ENCODE measurements at regions not wholly inside any gene's neighbourhood (a gene's known extent, or its start where the extent isn't known, plus 50 kb on each side); places are given as distances from the start of the nearest gene placed in this dataset.

GRCh38 chr1:2961661-2962060 is 59.6 kb upstream of the ACTRT2 start:
- no peak for TF ChIP-seq CTCF (conservative IDR thresholded peaks at IDR 0.05; ENCODE audit: low read depth, low read length)
- TF ChIP-seq EZH2 (IDR thresholded peaks at IDR 0.05; ENCODE audit: borderline replicate concordance, low read depth, low read length, poor library complexity, severe bottlenecking) = no peak
